ENCODE measurements at regions not wholly inside any gene's neighbourhood (a gene's known extent, or its start where the extent isn't known, plus 50 kb on each side); places are given as distances from the start of the nearest gene placed in this dataset.

- TF ChIP-seq CTCF (IDR thresholded peaks at IDR 0.05; ENCODE audit: insufficient read depth, low read length, poor library complexity, severe bottlenecking) (no peak), EZH2phosphoT487 (conservative IDR thresholded peaks at IDR 0.05; ENCODE audit: low read length) (no peak)
Measured at GRCh38 chr4:41430792-41431191, 107.2 kb upstream of the LIMCH1 start.
